OCI-LY1 (cell line): ENCODE measurements at regions not wholly inside any gene's neighbourhood (a gene's known extent, or its start where the extent isn't known, plus 50 kb on each side); places are given as distances from the start of the nearest gene placed in this dataset.

Experiments
- H2AFZ ChIP-seq: fragments of 200-600 bp; sonication (generic), shearing (Covaris generic); 2 replicates; pipeline ENCODE4 v1.6.0; 2014; ENCODE audit warnings: antibody characterized with exemption, mild to moderate bottlenecking, low read length
- H3F3A ChIP-seq: fragments of 200-600 bp; sonication (generic), shearing (Covaris generic); 2 replicates; pipeline ENCODE4 v1.6.0; 2014; ENCODE audit warnings: mild to moderate bottlenecking, antibody characterized with exemption, low read length, moderate library complexity; ENCODE audit not compliant: insufficient read depth
- H3K27ac ChIP-seq: fragments of 200-600 bp; sonication (generic); 2 replicates; pipeline ENCODE4 v1.5.1; 2014; ENCODE audit warnings: low read length, mixed run types, mild to moderate bottlenecking, low read depth; ENCODE audit not compliant: poor library complexity, severe bottlenecking
- H3K27me3 ChIP-seq: fragments of 200-600 bp; sonication (generic); 2 replicates; pipeline ENCODE4 v1.6.0; 2014; ENCODE audit warnings: antibody characterized with exemption, mild to moderate bottlenecking, low read length, moderate library complexity; ENCODE audit not compliant: insufficient read depth
- H3K36me3 ChIP-seq: fragments of 200-600 bp; sonication (generic); 2 replicates; pipeline ENCODE4 v1.6.1; 2014; ENCODE audit warnings: mild to moderate bottlenecking, antibody characterized with exemption, low read length, moderate library complexity, mixed read lengths; ENCODE audit not compliant: insufficient read depth
- H3K4me1 ChIP-seq: fragments of 200-600 bp; sonication (generic); 2 replicates; pipeline ENCODE4 v1.5.1; 2014; ENCODE audit warnings: mild to moderate bottlenecking, low read length, moderate library complexity; ENCODE audit not compliant: insufficient read depth, severe bottlenecking
- H3K4me2 ChIP-seq: fragments of 200-600 bp; sonication (generic), shearing (Covaris generic); 2 replicates; pipeline ENCODE4 v1.6.1; 2014; ENCODE audit warnings: low read length
- H3K4me3 ChIP-seq: fragments of 200-600 bp; sonication (generic); 2 replicates; pipeline ENCODE4 v1.5.1; 2014; ENCODE audit warnings: low read length, low read depth, mild to moderate bottlenecking, mixed read lengths; ENCODE audit not compliant: poor library complexity, severe bottlenecking
- H3K79me2 ChIP-seq: fragments of 200-600 bp; shearing (Covaris generic); 2 replicates; pipeline ENCODE4 v1.6.1; 2016; ENCODE audit warnings: mixed run types, low read length, mixed read lengths; ENCODE audit not compliant: insufficient read depth
- H3K9ac ChIP-seq: fragments of 200-600 bp; sonication (generic), shearing (Covaris generic); 2 replicates; pipeline ENCODE4 v1.6.1; 2014; ENCODE audit warnings: mild to moderate bottlenecking, low read length, mixed read lengths
- H3K9me2 ChIP-seq: fragments of 200-600 bp; sonication (generic), shearing (Covaris generic); 2 replicates; pipeline ENCODE4 v1.6.1; 2014; ENCODE audit warnings: low read depth, mild to moderate bottlenecking, low read length, mixed read lengths
- H3K9me3 ChIP-seq: fragments of 200-600 bp; shearing (Covaris generic); 2 replicates; pipeline ENCODE4 v1.6.1; 2014; ENCODE audit warnings: low read length, mixed read lengths
- H4K20me1 ChIP-seq: fragments of 200-600 bp; sonication (generic), shearing (Covaris generic); 2 replicates; pipeline ENCODE4 v1.6.0; 2016; ENCODE audit warnings: mild to moderate bottlenecking, low read length; ENCODE audit not compliant: insufficient read depth
- EZH2 ChIP-seq: fragments of 200-600 bp; sonication (generic), shearing (Covaris generic); IDR thresholded peaks from 2 replicates; pipeline ENCODE4 v1.8.0; 2017; ENCODE audit warnings: borderline replicate concordance, mixed run types, mild to moderate bottlenecking, antibody characterized with exemption, low read length, moderate library complexity, mixed read lengths
- TF ChIP-seq, protein P1 (sequence below): fragments of 200-600 bp; sonication (generic), shearing (Covaris generic); IDR thresholded peaks from 2 replicates; pipeline ENCODE4 v1.5.1; 2017; ENCODE audit warnings: mild to moderate bottlenecking, antibody characterized with exemption, low read length, moderate library complexity, mixed read lengths

DNA sequence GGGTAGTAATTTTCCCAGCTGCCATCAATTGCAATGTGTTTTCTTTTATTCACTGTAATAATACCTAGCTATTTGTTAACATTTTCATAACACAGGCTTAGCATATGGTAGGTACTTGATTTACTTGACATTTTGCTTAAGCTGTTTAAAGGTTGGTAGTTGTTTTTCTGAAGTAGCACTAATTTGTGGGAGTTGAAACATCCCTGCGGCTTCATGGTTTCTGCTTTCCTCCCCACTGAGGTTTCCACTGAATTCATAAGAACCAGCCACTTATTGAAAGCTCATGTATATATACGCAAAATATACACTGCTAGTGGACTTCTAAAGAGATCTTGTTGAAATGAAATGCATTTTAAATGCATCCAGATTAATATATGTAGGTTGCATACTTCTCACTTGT, 559.9 kb downstream of the TLE4 start:
- Histone ChIP-seq H3K9me2 (no peaks in the 10 kb centered on the region), H3K36me3 (no peaks in the 10 kb centered on the region), H3F3A (no peaks in the 10 kb centered on the region), H3K9me3 (no peaks in the 10 kb centered on the region), H3K79me2 (no peaks in the 10 kb centered on the region), H3K4me1 (no peaks in the 10 kb centered on the region), H3K27me3 (no peaks in the 10 kb centered on the region; the same call in 1 of the 2 replicates), H3K9ac (no peak overlapping the region), H3K4me2 (no peak overlapping the region), H2AFZ (no peak overlapping the region), H3K27ac (no peak overlapping the region), H3K4me3 (no peak overlapping the region), H4K20me1 (no peaks in the 10 kb centered on the region)
- TF ChIP-seq, protein P1, sequence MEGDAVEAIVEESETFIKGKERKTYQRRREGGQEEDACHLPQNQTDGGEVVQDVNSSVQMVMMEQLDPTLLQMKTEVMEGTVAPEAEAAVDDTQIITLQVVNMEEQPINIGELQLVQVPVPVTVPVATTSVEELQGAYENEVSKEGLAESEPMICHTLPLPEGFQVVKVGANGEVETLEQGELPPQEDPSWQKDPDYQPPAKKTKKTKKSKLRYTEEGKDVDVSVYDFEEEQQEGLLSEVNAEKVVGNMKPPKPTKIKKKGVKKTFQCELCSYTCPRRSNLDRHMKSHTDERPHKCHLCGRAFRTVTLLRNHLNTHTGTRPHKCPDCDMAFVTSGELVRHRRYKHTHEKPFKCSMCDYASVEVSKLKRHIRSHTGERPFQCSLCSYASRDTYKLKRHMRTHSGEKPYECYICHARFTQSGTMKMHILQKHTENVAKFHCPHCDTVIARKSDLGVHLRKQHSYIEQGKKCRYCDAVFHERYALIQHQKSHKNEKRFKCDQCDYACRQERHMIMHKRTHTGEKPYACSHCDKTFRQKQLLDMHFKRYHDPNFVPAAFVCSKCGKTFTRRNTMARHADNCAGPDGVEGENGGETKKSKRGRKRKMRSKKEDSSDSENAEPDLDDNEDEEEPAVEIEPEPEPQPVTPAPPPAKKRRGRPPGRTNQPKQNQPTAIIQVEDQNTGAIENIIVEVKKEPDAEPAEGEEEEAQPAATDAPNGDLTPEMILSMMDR = no peak
- no peak for TF ChIP-seq EZH2

DNA sequence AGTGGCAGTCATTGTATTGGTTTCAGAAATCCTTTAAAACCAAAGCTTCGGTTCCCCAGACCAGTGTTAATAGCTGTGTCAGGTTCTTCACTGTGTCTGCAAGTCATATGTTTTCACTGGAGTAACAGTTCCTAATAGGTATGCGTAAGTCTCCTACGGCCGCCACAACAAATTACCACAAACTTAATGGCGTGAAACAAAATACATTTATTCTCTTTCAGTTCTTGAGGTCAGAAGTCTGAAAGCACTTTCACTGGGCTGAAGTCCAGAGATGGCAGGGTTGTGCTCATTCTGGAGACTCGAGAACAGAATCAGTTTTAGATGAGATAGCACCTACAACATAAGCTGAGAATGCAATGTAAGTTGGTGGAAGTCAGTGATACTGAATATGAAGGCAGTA, 556.2 kb downstream of the TLE4 start:
- no peak overlapping the region for H2AFZ ChIP-seq
- no peaks in the 10 kb centered on the region for H3K4me1 ChIP-seq
- H3K9me2 ChIP-seq = no peaks in the 10 kb centered on the region
- no peaks in the 10 kb centered on the region for H3F3A ChIP-seq
- H3K4me2 ChIP-seq = no peak overlapping the region
- no peak overlapping the region for H3K4me3 ChIP-seq
- H3K36me3 ChIP-seq = no peaks in the 10 kb centered on the region
- TF ChIP-seq, protein P1 = no peak
- TF ChIP-seq EZH2 = no peak
- H3K9me3 ChIP-seq = no peaks in the 10 kb centered on the region
- no peak overlapping the region for H3K27ac ChIP-seq
- no peaks in the 10 kb centered on the region for H3K27me3 ChIP-seq
- no peak overlapping the region for H3K9ac ChIP-seq
- H4K20me1 ChIP-seq = no peaks in the 10 kb centered on the region
- no peaks in the 10 kb centered on the region for H3K79me2 ChIP-seq

DNA sequence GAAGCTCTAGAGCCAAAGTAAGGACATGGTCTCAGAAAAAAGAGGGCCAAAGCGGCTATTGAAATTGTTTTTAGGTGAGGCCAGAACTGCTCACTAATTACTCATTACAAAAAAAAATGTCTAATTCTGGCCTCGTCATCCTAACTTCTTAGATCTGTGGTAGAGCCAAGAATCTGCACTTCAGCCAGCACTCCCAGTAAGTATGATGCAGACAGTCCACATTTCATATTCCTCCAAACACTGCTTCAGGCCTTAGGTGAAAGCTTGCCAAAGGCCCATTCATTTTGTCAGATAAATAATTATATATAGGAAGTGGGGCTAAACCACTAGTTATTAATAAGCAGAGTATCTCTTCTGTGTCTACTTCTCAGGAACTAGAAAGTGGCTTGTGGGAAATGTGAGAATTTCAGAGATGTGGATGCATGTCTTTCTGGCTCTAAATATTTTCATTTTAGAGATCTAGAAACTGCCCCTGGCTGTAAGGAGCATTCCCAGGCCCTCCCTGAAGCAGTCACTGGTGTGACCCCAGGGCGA, 554.0 kb downstream of the TLE4 start:
- no peaks in the 10 kb centered on the region for H4K20me1 ChIP-seq
- H3F3A ChIP-seq = no peaks in the 10 kb centered on the region
- H3K27me3 ChIP-seq = no peaks in the 10 kb centered on the region
- H3K9me3 ChIP-seq = no peaks in the 10 kb centered on the region
- no peak overlapping the region for H3K27ac ChIP-seq
- H3K4me2 ChIP-seq = no peak overlapping the region
- no peaks in the 10 kb centered on the region for H3K36me3 ChIP-seq
- H3K4me1 ChIP-seq = no peaks in the 10 kb centered on the region
- H3K4me3 ChIP-seq = no peak overlapping the region
- H3K9ac ChIP-seq = no peak overlapping the region
- TF ChIP-seq, protein P1 = no peak
- no peak for TF ChIP-seq EZH2
- no peak overlapping the region for H2AFZ ChIP-seq
- H3K9me2 ChIP-seq = no peaks in the 10 kb centered on the region
- H3K79me2 ChIP-seq = no peaks in the 10 kb centered on the region
